ENCODE measurements at regions not wholly inside any gene's neighbourhood (a gene's known extent, or its start where the extent isn't known, plus 50 kb on each side); places are given as distances from the start of the nearest gene placed in this dataset.
"Not testable (repeated sequence)": the region's sequence is repeated elsewhere in the genome, so short reads cannot be mapped to it uniquely, and the experiment has no call there.

DNA sequence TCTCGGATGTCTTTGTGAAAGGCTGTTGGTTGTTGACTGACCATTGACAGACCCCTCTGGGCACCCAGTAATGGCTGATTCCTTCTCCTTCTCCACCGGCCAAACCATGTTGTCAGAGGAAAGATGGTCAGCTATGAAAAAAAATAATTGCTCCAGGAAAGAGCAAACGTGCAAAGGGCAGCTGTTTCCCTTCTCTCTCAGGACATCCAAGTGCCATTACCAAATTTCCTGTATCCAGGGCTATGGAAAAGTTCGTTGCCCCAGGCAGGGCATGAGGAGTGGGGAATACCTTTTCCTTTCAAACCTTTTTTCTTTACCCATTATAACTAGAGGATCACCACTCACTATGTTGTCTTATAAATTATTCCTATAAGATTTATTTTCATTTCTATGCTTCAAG is 321.5 kb upstream of the HNRNPA3 start:
- Histone ChIP-seq H3K4me1 (no peaks in the 10 kb centered on the region), H3K27me3 (no peaks in the 10 kb centered on the region), H4K20me1 (no peaks in the 10 kb centered on the region), H3K4me3 (no peak overlapping the region), H3K4me2 (no peak overlapping the region), H3K9ac (no peak overlapping the region), H3K9me3 (replicated peaks in 1 of 11) (no peaks in the 10 kb centered on the region), H3K36me3 (no peaks in the 10 kb centered on the region), H3K27ac (no peak overlapping the region)
- no peak for TF ChIP-seq Cebpa-rat (IDR thresholded peaks at IDR 0.05)

DNA sequence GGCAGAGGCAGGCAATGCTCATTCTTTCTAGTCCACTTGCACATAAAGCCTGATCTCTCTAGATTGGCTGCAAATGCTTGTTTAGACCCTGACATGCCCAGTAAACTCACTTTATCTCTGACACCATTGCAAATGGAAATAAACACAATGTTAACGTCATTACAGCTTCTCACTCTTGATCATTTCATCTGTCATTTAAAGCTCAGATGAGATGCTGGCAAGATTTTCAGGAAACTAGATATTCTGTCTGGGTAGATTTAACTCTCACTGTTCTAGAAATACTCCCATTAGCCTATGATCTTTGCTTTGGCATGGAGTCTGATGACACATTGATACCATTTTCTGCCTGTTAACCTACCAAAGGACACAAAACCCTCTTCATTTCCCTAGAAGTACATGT is 320.7 kb upstream of the HNRNPA3 start:
- Histone ChIP-seq H3K4me2 (no peak overlapping the region), H3K9me3 (replicated peaks in 1 of 11) (no peaks in the 10 kb centered on the region), H3K9ac (no peak overlapping the region)

DNA sequence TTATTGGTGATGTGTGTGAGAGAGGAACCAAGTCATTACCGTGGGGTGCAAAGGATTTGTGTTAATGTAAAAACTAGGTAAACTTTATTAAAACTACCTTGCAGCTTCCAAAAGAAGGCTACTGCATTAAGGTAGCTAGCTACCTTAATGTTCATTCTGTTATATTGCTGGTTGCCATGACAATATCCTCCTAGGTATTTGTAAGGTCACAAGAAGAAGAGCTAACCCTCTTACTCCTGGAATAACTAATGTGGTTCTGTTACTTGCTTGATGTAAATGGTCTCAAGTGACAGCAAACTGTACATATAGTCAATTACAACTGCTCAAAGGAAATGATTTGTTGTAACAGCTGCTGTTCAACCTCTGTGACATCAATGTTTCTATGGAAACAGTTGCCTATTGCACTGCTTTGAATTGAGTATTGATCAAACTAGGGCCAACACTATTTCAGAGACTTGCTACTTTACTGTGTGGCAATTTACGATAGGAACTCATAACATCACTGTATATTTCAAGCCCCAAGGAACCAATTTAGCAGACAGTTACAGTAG is 319.8 kb upstream of the HNRNPA3 start:
- Histone ChIP-seq H3K4me2 (no peak overlapping the region), H3K4me3 (no peak overlapping the region), H4K20me1 (no peaks in the 10 kb centered on the region), H3K4me1 (no peaks in the 10 kb centered on the region), H3K27me3 (no peaks in the 10 kb centered on the region), H3K36me3 (no peaks in the 10 kb centered on the region), H3K9me3 (replicated peaks in 1 of 11) (no peaks in the 10 kb centered on the region), H3K27ac (no peak overlapping the region), H3K9ac (no peak overlapping the region)
- no peak for TF ChIP-seq Cebpa-rat (IDR thresholded peaks at IDR 0.05)

More for the DNA sequence above, 320.7 kb upstream of the HNRNPA3 start:
- Histone ChIP-seq H3K4me1 (no peaks in the 10 kb centered on the region), H3K27me3 (no peaks in the 10 kb centered on the region), H4K20me1 (no peaks in the 10 kb centered on the region), H3K27ac (no peak overlapping the region), H3K36me3 (no peaks in the 10 kb centered on the region), H3K4me3 (no peak overlapping the region)
- TF ChIP-seq Cebpa-rat (IDR thresholded peaks at IDR 0.05): no peak

DNA sequence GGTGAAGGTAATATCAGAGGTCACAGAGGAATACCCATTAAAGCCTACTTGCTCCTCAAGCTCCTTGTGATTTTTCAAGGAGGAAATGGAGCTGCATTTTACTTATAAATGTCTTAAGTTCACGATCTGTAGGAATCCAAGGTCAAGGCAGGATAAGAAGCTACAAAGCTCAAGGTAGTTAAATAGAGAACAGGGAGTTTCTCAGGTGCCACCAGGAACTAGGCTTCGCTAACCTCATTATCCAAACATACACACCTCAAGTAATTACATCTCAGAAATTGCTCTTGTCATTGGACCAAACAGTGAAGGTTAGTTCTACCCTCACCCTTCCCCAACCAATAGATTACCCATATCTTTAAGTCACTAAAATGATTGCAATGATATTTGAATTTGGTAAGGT is 317.4 kb upstream of the HNRNPA3 start:
- no peak for TF ChIP-seq Cebpa-rat (IDR thresholded peaks at IDR 0.05)
- H3K9ac ChIP-seq: no peak overlapping the region
- no peaks in the 10 kb centered on the region for H3K27me3 ChIP-seq
- H3K4me2 ChIP-seq: no peak overlapping the region
- no peaks in the 10 kb centered on the region for H4K20me1 ChIP-seq
- H3K27ac ChIP-seq: no peak overlapping the region
- H3K4me1 ChIP-seq: no peaks in the 10 kb centered on the region
- no peaks in the 10 kb centered on the region for H3K9me3 ChIP-seq (replicated peaks in 1 of 11)
- no peaks in the 10 kb centered on the region for H3K36me3 ChIP-seq
- no peak overlapping the region for H3K4me3 ChIP-seq

DNA sequence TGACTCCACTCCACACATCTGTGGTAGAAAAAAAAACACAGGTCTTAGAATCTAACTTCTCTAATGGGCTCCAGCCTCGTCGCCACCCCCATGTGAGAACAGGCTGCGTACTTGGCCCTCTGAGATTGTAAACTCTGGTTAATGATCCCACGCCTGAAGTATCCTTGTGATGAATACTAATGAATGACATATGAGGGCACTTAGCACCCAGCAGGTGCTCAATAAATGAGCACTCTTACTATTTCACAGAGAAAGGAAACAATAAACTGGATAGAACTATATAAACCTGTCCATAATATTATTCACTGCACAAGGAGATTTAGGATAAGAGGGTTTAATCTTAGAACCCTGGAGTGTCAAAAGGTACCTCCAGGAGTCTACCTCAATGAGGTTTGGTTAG is 310.1 kb upstream of the HNRNPA3 start:
- no peak for TF ChIP-seq Cebpa-rat (IDR thresholded peaks at IDR 0.05)
- no peak overlapping the region for H3K9ac ChIP-seq
- H3K4me2 ChIP-seq: no peak overlapping the region
- H3K4me1 ChIP-seq: no peaks in the 10 kb centered on the region
- no peaks in the 10 kb centered on the region for H4K20me1 ChIP-seq
- peaks cover 0 to 5% (median 0%) of the 10 kb centered on the region in 11 experiments; a peak in 2 of 22 replicates for H3K9me3 ChIP-seq (replicated peaks in 1 of 11)
- no peak overlapping the region for H3K4me3 ChIP-seq
- H3K36me3 ChIP-seq: no peaks in the 10 kb centered on the region
- H3K27me3 ChIP-seq: no peaks in the 10 kb centered on the region
- no peak overlapping the region for H3K27ac ChIP-seq

DNA sequence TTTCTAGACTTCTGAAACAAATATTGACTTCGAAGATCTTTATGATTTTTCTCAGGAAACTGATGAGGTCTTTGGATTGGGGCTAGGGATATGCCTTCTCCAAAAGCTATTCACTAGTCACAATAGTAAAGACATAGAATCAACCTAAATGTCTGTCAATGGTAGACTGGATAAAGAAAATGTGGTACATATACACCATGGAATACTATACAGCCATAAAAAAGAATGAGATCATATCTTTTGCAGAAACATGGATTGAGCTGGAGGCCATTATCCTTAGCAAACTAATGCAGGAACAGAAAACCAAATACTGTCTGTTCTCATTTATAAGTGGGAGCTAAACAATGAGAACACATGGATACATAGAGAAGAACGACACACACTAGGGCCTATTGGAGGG is 308.5 kb upstream of the HNRNPA3 start:
- not testable (repeated sequence) for H3K9me3 ChIP-seq (replicated peaks in 1 of 11); H4K20me1 ChIP-seq; H3K4me1 ChIP-seq; H3K36me3 ChIP-seq; H3K4me3 ChIP-seq; H3K9ac ChIP-seq; H3K27me3 ChIP-seq; H3K4me2 ChIP-seq; H3K27ac ChIP-seq

DNA sequence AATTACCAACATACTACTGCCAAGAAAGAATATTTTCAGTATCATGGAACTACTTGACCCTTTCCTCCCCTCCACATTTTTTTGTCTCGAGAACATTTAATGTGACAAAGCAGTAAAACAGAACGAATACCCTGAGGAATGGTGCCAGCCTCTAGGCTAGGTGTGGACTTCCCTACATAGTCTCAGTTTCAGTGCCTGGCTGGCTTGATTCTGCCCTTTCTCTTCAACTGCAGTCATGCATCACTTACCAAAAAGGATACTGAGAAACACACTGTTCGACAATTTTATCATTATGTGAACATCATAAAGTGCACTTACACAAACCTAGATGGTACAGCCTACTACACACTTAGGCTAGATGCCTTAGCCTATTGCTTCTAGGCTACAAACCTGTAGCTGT is 305.3 kb upstream of the HNRNPA3 start:
- TF ChIP-seq Cebpa-rat (IDR thresholded peaks at IDR 0.05): no peak
- Histone ChIP-seq H3K27ac (no peak overlapping the region), H3K36me3 (no peaks in the 10 kb centered on the region), H3K4me2 (no peak overlapping the region), H4K20me1 (no peaks in the 10 kb centered on the region), H3K27me3 (no peaks in the 10 kb centered on the region), H3K9ac (no peak overlapping the region), H3K9me3 (replicated peaks in 1 of 11) (peaks cover 0 to 5% (median 0%) of the 10 kb centered on the region in 11 experiments; a peak in 2 of 22 replicates), H3K4me1 (no peaks in the 10 kb centered on the region), H3K4me3 (no peak overlapping the region)

DNA sequence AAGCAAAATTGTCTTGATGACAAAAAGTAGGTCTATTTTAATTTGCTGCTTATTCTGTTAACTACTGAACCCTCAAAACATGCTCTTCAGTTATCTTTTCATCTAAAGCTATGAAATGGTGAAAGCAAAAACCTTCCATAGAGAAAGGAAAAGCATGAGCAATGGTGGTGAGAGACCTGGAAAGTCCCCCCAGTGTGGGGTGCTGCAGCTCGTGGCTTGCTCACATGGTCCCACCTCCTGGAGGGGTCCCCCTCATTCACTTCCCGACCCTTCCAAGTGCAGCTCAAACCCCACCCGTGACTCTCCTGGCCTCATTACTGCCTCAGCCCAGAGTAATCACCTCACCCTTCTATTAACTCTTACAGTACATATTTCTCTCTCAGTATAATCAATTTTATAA is 301.8 kb upstream of the HNRNPA3 start:
- Histone ChIP-seq H3K27me3 (no peaks in the 10 kb centered on the region), H3K4me1 (no peaks in the 10 kb centered on the region), H3K4me2 (no peak overlapping the region), H4K20me1 (no peaks in the 10 kb centered on the region), H3K9ac (no peak overlapping the region), H3K36me3 (no peaks in the 10 kb centered on the region), H3K27ac (no peak overlapping the region), H3K4me3 (no peak overlapping the region), H3K9me3 (replicated peaks in 1 of 11) (no peaks in the 10 kb centered on the region)
- no peak for TF ChIP-seq Cebpa-rat (IDR thresholded peaks at IDR 0.05)

DNA sequence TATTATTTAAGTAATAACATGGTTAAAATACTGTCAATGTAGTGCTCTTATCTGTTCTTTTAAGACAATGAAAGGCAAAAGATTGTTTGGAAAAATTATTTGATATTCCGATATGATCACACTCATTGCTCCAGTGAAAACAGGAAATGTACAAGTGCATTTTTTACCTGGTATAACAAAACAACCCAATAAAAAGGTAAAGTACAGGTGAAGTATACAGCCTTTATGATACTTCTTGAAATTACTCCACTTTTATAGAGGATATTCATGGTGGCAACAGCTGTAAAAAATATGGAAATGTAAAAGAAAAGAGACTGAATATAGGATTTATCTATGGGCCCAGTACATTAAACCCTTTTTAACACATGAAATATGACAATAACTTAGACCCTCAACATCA is 298.6 kb upstream of the HNRNPA3 start:
- Histone ChIP-seq H3K27ac (no peak overlapping the region), H3K4me1 (no peaks in the 10 kb centered on the region), H4K20me1 (no peaks in the 10 kb centered on the region), H3K9ac (no peak overlapping the region), H3K4me3 (no peak overlapping the region), H3K27me3 (no peaks in the 10 kb centered on the region), H3K9me3 (replicated peaks in 1 of 11) (no peaks in the 10 kb centered on the region), H3K36me3 (no peaks in the 10 kb centered on the region), H3K4me2 (no peak overlapping the region)
- TF ChIP-seq Cebpa-rat (IDR thresholded peaks at IDR 0.05): no peak

DNA sequence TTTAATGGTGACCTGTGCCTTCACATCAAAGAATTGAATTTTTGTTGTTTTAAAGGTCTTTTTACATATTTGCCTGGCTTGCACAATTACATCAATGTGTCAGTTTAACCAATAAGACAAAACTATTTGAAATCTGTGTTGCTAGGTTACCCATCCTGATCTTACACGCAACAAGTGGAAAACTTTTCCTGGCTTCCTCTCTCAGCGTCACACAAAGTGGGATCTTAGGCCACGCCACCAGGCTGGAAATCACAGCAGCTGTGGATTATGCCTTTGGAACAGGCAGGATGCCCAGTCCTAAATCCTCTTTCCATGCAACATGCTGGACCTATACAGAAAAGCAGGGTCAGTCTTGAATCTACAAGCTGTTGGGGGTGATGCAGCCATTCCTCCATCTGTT is 298.2 kb upstream of the HNRNPA3 start:
- no peaks in the 10 kb centered on the region for H3K4me1 ChIP-seq
- H3K27me3 ChIP-seq: no peaks in the 10 kb centered on the region
- no peaks in the 10 kb centered on the region for H3K9me3 ChIP-seq (replicated peaks in 1 of 11)
- no peaks in the 10 kb centered on the region for H3K36me3 ChIP-seq
- no peak overlapping the region for H3K27ac ChIP-seq
- no peak overlapping the region for H3K4me2 ChIP-seq
- H3K4me3 ChIP-seq: no peak overlapping the region
- TF ChIP-seq Cebpa-rat (IDR thresholded peaks at IDR 0.05): no peak
- H4K20me1 ChIP-seq: no peaks in the 10 kb centered on the region
- no peak overlapping the region for H3K9ac ChIP-seq

DNA sequence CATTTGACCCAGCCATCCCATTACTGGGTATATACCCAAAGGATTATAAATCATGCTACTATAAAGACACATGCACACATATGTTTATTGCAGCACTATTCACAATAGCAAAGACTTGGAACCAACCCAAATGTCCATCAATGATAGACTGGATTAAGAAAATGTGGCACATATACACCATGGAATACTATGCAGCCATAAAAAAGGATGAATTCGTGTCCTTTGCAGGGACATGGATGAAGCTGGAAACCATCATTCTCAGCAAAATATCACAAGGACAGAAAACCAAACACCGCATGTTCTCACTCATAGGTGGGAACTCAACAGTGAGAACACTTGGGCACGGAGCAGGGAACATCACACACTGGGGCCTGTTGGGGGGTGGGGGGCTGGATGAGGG is 290.0 kb upstream of the HNRNPA3 start:
- not testable (repeated sequence) for H3K4me1 ChIP-seq; H3K36me3 ChIP-seq; H3K27ac ChIP-seq; H3K9ac ChIP-seq; H3K27me3 ChIP-seq; H4K20me1 ChIP-seq; H3K9me3 ChIP-seq (replicated peaks in 1 of 11); H3K4me3 ChIP-seq; H3K4me2 ChIP-seq
